Right atrium auricular region (tissue), 2 donors: ENCODE measurements at regions not wholly inside any gene's neighbourhood (a gene's known extent, or its start where the extent isn't known, plus 50 kb on each side); places are given as distances from the start of the nearest gene placed in this dataset.

Source experiments
- DNase-seq: peaks from one replicate; pipeline ENCODE4 v3.0.0-alpha.2; 2019; ENCODE audit warnings: low spot score
- H3K27ac ChIP-seq, 2 donors: fragments of 200-600 bp; sonication (generic); 1 replicate in 1 of 2; 2 replicates in 1 of 2; pipeline ENCODE4 v1.5.1; 2016 to 2019
- H3K27me3 ChIP-seq, 2 donors: fragments of 200-600 bp; sonication (generic); one replicate each; pipeline versions ENCODE4 v1.5.1 to v1.6.0; 2017 to 2019
- H3K36me3 ChIP-seq: fragments of 200-600 bp; sonication (generic); one replicate; pipeline ENCODE4 v1.5.1; 2016
- H3K4me1 ChIP-seq, 2 donors: fragments of 200-600 bp; sonication (generic); one replicate each; pipeline versions ENCODE4 v1.5.1 to v1.6.0; 2017 to 2019
- H3K4me3 ChIP-seq, 2 donors: fragments of 200-600 bp; sonication (generic); 1 replicate in 1 of 2; 2 replicates in 1 of 2; pipeline ENCODE4 v1.5.1; 2017 to 2019; ENCODE audit warnings: mild to moderate bottlenecking in 1 of 2, moderate library complexity in 1 of 2
- H3K9me3 ChIP-seq, 2 donors: fragments of 200-600 bp; sonication (generic); one replicate each; pipeline ENCODE4 v1.5.1; 2019
- TF ChIP-seq, protein P1 (sequence below), 2 donors: fragments of 200-600 bp; sonication (generic); IDR thresholded peaks; one replicate each; pipeline ENCODE4 v1.5.1; 2019; ENCODE audit warnings: antibody characterized with exemption in 2 of 2

DNA sequence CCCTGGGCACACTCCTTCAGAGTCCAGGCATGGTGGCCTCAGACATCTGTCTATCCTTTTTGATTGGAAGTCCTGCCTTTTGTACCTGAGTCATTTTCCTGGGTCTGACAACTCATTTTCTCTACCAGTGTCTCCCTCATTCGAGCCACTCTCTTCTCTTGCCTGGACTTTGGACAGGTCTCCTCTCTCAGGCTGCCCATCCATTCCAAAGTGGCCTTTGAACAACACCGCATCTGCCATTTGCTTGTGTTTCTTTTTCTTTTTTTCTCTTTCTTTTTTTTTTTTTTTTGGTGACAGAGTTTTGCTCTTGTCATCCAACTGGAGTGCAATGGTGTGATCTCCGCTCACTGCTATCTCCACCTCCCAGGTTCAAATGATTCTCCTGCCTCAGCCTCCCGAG is 142.1 kb upstream of the COBL start:
- no peaks in the 10 kb centered on the region for H3K27me3 ChIP-seq
- DNase-seq = no peak
- TF ChIP-seq, protein P1, sequence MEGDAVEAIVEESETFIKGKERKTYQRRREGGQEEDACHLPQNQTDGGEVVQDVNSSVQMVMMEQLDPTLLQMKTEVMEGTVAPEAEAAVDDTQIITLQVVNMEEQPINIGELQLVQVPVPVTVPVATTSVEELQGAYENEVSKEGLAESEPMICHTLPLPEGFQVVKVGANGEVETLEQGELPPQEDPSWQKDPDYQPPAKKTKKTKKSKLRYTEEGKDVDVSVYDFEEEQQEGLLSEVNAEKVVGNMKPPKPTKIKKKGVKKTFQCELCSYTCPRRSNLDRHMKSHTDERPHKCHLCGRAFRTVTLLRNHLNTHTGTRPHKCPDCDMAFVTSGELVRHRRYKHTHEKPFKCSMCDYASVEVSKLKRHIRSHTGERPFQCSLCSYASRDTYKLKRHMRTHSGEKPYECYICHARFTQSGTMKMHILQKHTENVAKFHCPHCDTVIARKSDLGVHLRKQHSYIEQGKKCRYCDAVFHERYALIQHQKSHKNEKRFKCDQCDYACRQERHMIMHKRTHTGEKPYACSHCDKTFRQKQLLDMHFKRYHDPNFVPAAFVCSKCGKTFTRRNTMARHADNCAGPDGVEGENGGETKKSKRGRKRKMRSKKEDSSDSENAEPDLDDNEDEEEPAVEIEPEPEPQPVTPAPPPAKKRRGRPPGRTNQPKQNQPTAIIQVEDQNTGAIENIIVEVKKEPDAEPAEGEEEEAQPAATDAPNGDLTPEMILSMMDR (IDR thresholded peaks at IDR 0.05) = no peak

DNA sequence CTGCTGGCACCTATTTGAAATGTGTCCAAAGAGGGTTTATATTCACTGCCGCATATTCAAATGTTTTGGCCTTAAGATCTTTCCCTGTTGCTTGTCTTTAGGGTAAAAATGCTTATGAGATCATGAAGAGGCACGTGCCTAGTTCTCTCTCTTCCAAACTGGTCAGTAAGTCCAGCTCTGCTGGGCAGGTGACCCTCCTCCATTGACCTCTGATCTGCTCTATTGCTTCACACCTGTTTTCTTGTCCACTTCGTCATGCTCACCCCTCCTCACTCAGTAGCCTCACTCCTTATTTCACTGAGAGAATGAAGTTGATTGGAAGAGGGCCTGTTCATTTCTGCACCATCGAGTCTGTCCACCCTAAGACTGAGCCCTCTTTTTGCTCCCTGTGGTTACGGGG is 140.5 kb upstream of the COBL start:
- H3K4me1 ChIP-seq = no peaks in the 10 kb centered on the region
- H3K9me3 ChIP-seq = no peaks in the 10 kb centered on the region
- H3K36me3 ChIP-seq = no peaks in the 10 kb centered on the region
- no peaks in the 10 kb centered on the region for H3K27me3 ChIP-seq
- DNase-seq = no peak
- no peak overlapping the region for H3K27ac ChIP-seq
- no peak overlapping the region for H3K4me3 ChIP-seq
- TF ChIP-seq, protein P1 (IDR thresholded peaks at IDR 0.05) = no peak

More for the DNA sequence above, 142.1 kb upstream of the COBL start:
- Histone ChIP-seq H3K4me1 (no peaks in the 10 kb centered on the region), H3K36me3 (no peaks in the 10 kb centered on the region), H3K4me3 (no peak overlapping the region), H3K27ac (no peak overlapping the region), H3K9me3 (no peaks in the 10 kb centered on the region)

DNA sequence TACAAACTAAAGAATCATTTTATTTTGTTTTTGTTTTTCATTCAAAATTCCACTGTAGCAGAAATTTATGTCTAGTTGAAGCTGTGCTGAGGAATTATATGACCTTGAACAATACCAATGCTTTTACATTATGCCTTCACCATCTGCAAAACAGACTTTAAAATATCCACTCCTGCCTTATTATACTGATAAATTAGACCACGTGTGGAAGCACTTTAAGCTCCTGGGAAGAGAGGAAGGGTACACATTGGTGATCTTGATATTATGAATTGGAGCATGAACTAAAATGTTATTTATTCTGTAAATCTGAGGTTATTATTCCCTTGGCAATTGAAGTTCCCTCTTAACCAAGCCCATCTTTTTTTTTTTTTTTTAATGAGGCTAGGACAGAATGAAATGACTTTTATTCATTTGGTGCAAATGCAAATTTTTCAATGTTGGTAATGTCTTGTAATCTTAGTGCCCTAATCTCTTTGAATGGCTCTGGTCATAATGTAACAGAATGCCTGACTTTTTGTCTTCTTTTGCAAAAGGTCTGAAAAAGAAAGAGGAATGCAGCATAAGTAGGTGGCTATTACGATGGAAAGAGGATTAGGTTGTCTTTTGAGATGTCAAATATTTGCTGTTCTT is 139.9 kb upstream of the COBL start:
- Histone ChIP-seq H3K27me3 (no peaks in the 10 kb centered on the region), H3K4me1 (no peaks in the 10 kb centered on the region), H3K27ac (no peak overlapping the region), H3K36me3 (no peaks in the 10 kb centered on the region), H3K4me3 (no peak overlapping the region), H3K9me3 (no peaks in the 10 kb centered on the region)
- DNase-seq = no peak
- TF ChIP-seq, protein P1 (IDR thresholded peaks at IDR 0.05) = no peak

DNA sequence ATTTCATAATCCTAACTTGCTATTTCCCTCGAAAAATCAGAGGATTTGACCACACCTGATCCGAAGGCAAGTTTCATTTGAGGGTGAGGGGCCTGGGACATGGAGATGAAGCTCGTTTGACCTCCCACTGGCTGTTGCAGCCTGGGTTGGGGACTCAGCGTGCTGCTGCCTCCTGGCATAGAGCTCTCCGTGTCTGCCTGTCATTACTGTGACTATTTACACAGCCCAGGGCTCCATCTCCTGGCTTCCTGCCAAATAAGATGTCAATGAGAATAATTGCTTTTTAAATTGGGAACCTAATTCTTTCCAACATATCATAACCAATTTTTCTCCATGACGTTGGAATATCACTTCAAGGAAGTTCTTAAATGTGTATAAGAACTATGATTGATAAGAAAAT is 139.3 kb upstream of the COBL start:
- Histone ChIP-seq H3K9me3 (no peaks in the 10 kb centered on the region), H3K4me1 (no peaks in the 10 kb centered on the region), H3K27me3 (no peaks in the 10 kb centered on the region), H3K27ac (no peak overlapping the region), H3K36me3 (no peaks in the 10 kb centered on the region), H3K4me3 (no peak overlapping the region)
- TF ChIP-seq, protein P1 (IDR thresholded peaks at IDR 0.05) = no peak
- DNase-seq = no peak

DNA sequence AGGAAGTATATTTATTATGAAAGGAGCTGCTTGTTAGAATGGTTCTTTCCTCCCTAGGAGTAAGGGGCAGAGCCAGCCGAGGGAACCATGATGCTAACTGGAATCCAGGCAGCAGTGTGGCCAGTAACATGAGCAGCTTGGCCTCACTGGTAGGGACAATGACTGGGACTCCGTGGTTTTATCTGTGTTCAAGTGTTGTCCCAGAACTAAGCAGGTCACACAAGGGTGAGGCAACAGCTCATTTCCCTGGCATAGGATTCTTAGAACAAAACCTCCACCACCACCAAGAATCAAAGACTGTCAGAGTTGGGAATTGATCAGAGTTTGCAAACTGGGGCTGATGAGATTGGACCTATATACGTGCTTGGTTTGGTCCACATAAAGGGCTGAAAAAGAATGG is 138.9 kb upstream of the COBL start:
- DNase-seq = no peak
- no peak overlapping the region for H3K4me3 ChIP-seq
- TF ChIP-seq, protein P1 (IDR thresholded peaks at IDR 0.05) = no peak
- H3K27ac ChIP-seq = no peak overlapping the region
- H3K9me3 ChIP-seq = no peaks in the 10 kb centered on the region
- H3K4me1 ChIP-seq = no peaks in the 10 kb centered on the region
- H3K27me3 ChIP-seq = no peaks in the 10 kb centered on the region
- no peaks in the 10 kb centered on the region for H3K36me3 ChIP-seq

DNA sequence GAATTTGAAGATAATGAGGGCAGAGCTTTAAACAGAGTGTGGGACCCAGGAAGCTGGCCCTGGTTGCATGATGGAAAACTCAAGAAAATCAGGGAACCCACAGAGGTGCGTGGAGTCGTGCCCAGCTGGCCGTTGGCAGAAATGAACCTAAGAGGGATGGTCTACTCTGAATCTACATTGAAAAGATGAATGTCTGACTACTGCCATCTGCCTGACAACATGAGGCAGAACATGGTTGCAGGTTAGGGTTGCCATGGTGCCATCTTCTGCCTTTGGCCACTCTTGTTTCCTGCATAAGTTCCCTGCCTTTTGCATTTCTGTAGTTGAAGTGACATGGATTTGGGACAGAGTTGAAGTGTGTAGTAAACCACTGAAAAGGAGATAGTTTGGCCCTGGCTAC is 138.5 kb upstream of the COBL start:
- H3K9me3 ChIP-seq = no peaks in the 10 kb centered on the region
- no peaks in the 10 kb centered on the region for H3K36me3 ChIP-seq
- H3K4me3 ChIP-seq = no peak overlapping the region
- no peak overlapping the region for H3K27ac ChIP-seq
- H3K4me1 ChIP-seq = no peaks in the 10 kb centered on the region
- no peak for DNase-seq
- TF ChIP-seq, protein P1 (IDR thresholded peaks at IDR 0.05) = no peak
- no peaks in the 10 kb centered on the region for H3K27me3 ChIP-seq
